ENCODE measurements at regions not wholly inside any gene's neighbourhood (a gene's known extent, or its start where the extent isn't known, plus 50 kb on each side); places are given as distances from the start of the nearest gene placed in this dataset.

- DNase-seq (ENCODE audit: low read depth in 2 of 3, low spot score in 1 of 3) = no peak
These were observed 61.6 kb upstream of the CARD18 start for GRCh38 chr11:105201166-105201565.

GRCh38 chr11:105197071-105197815, 57.7 kb upstream of the CARD18 start:
- no peak for DNase-seq (ENCODE audit: low read depth in 2 of 3, low spot score in 1 of 3)

GRCh38 chr11:105193260-105193659, 53.7 kb upstream of the CARD18 start:
- DNase-seq (ENCODE audit: low read depth in 2 of 3, low spot score in 1 of 3) = no peak

GRCh38 chr11:105192115-105192514, 52.5 kb upstream of the CARD18 start:
- no peak for DNase-seq (ENCODE audit: low read depth in 2 of 3, low spot score in 1 of 3)

- DNase-seq (ENCODE audit: low read depth in 2 of 3, low spot score in 1 of 3) = no peak
These were observed 50.0 kb upstream of the CARD18 start for GRCh38 chr11:105189581-105189980.
